GM23338 (cell line): ENCODE measurements at regions not wholly inside any gene's neighbourhood (a gene's known extent, or its start where the extent isn't known, plus 50 kb on each side); places are given as distances from the start of the nearest gene placed in this dataset.

Source experiments
- ATAC-seq: fragments of 200-7000 bp; cut with Tn5 transposase; 3 replicates; pipeline ENCODE4 v1.9.1; 2020
- DNase-seq: peaks from one replicate; pipeline ENCODE4 v3.0.0-alpha.2; 2015; ENCODE audit warnings: low spot score
- H2AFZ ChIP-seq: fragments of 200-600 bp; sonication (generic); 2 replicates; pipeline ENCODE4 v1.8.0; 2016; ENCODE audit warnings: antibody characterized with exemption, mild to moderate bottlenecking, moderate library complexity
- H3F3A ChIP-seq: fragments of 200-600 bp; sonication (generic); replicated peaks from 2 replicates; pipeline ENCODE4 v1.8.0; 2017; ENCODE audit warnings: antibody characterized with exemption, mixed run types, low read depth
- H3K27ac ChIP-seq: fragments of 200-600 bp; sonication (generic); 2 replicates; pipeline ENCODE4 v1.6.1; 2016; ENCODE audit warnings: low read depth
- H3K27me3 ChIP-seq: fragments of 200-600 bp; sonication (generic); 2 replicates; pipeline ENCODE4 v1.8.0; 2016; ENCODE audit warnings: mild to moderate bottlenecking, mixed run types, moderate library complexity; ENCODE audit not compliant: insufficient read depth
- H3K36me3 ChIP-seq: fragments of 200-600 bp; sonication (generic); 2 replicates; pipeline ENCODE4 v1.8.0; 2016; ENCODE audit warnings: mild to moderate bottlenecking; ENCODE audit not compliant: insufficient read depth
- H3K4me1 ChIP-seq: fragments of 200-600 bp; sonication (generic); 2 replicates; pipeline ENCODE4 v1.8.0; 2016; ENCODE audit warnings: mild to moderate bottlenecking, moderate library complexity; ENCODE audit not compliant: insufficient read depth
- H3K4me2 ChIP-seq: fragments of 200-600 bp; sonication (generic); 2 replicates; pipeline ENCODE4 v1.7.1; 2017; ENCODE audit warnings: mixed run types
- H3K4me3 ChIP-seq: fragments of 200-600 bp; sonication (generic); 2 replicates; pipeline ENCODE4 v1.6.1; 2016; ENCODE audit warnings: mixed run types
- H3K79me2 ChIP-seq: fragments of 200-600 bp; sonication (generic); replicated peaks from 2 replicates; pipeline ENCODE4 v1.8.0; 2017; ENCODE audit warnings: mild to moderate bottlenecking; ENCODE audit not compliant: insufficient read depth
- H3K9me2 ChIP-seq: fragments of 200-600 bp; sonication (generic); 2 replicates; pipeline ENCODE4 v1.8.0; 2017; ENCODE audit not compliant: insufficient read depth
- H4K20me1 ChIP-seq: fragments of 200-600 bp; sonication (generic); replicated peaks from 2 replicates; pipeline ENCODE4 v1.8.0; 2017; ENCODE audit warnings: mild to moderate bottlenecking; ENCODE audit not compliant: insufficient read depth
- H3K27ac Mint-ChIP-seq: 2 replicates; pipeline ENCODE4 v1.8.0; 2020; ENCODE audit warnings: inconsistent platforms, mild to moderate bottlenecking, moderate library complexity, mixed read lengths
- H3K27me3 Mint-ChIP-seq: 3 replicates; pipeline ENCODE4 v1.8.0; 2022; ENCODE audit warnings: low read depth, mild to moderate bottlenecking, moderate library complexity, mixed read lengths, inconsistent platforms; ENCODE audit not compliant: insufficient read depth, poor library complexity
- H3K36me3 Mint-ChIP-seq: 3 replicates; pipeline ENCODE4 v1.8.0; 2021; ENCODE audit warnings: low read depth, mild to moderate bottlenecking, inconsistent platforms, moderate library complexity, mixed read lengths
- H3K4me1 Mint-ChIP-seq: 3 replicates; pipeline ENCODE4 v1.8.0; 2020; ENCODE audit warnings: mild to moderate bottlenecking, inconsistent platforms, mixed read lengths
- H3K4me3 Mint-ChIP-seq: 3 replicates; pipeline ENCODE4 v1.8.0; 2021; ENCODE audit warnings: moderate library complexity, mild to moderate bottlenecking, inconsistent platforms, mixed read lengths
- H3K9me3 Mint-ChIP-seq: 3 replicates; pipeline ENCODE4 v1.8.0; 2020; ENCODE audit warnings: moderate library complexity, mild to moderate bottlenecking, inconsistent platforms, mixed read lengths
- CREB1 ChIP-seq: fragments of 250-450 bp; sonication (Bioruptor Pico); IDR thresholded peaks from 2 replicates; pipeline ENCODE4 v1.5.0; 2020; ENCODE audit warnings: low read depth, mild to moderate bottlenecking, moderate library complexity
- EZH2phosphoT487 ChIP-seq: fragments of 200-600 bp; sonication (generic); IDR thresholded peaks from one replicate; pipeline ENCODE4 v1.8.1; 2018; ENCODE audit warnings: antibody characterized with exemption; ENCODE audit not compliant: unreplicated experiment
- NANOG ChIP-seq: IDR thresholded peaks from 2 replicates; pipeline ENCODE4 v1.6.1; 2016; ENCODE audit warnings: antibody characterized with exemption, borderline replicate concordance
- STAT1 ChIP-seq: IDR thresholded peaks from one replicate; pipeline ENCODE4 v1.6.1; 2016; ENCODE audit warnings: antibody characterized with exemption; ENCODE audit not compliant: unreplicated experiment
- ZNF331 ChIP-seq: fragments of 250-450 bp; sonication (Bioruptor Pico); IDR thresholded peaks from 2 replicates; pipeline ENCODE4 v1.5.0; 2020; ENCODE audit warnings: low read depth, mild to moderate bottlenecking, moderate library complexity
- TF ChIP-seq, protein P1 (sequence below): IDR thresholded peaks from 2 replicates; pipeline ENCODE4 v1.6.1; 2016; ENCODE audit warnings: antibody characterized with exemption
- TF ChIP-seq, protein P2 (sequence below): fragments of 250-450 bp; sonication (Bioruptor Pico); IDR thresholded peaks from 2 replicates; pipeline ENCODE4 v1.5.0; 2020; ENCODE audit warnings: mild to moderate bottlenecking, moderate library complexity

DNA sequence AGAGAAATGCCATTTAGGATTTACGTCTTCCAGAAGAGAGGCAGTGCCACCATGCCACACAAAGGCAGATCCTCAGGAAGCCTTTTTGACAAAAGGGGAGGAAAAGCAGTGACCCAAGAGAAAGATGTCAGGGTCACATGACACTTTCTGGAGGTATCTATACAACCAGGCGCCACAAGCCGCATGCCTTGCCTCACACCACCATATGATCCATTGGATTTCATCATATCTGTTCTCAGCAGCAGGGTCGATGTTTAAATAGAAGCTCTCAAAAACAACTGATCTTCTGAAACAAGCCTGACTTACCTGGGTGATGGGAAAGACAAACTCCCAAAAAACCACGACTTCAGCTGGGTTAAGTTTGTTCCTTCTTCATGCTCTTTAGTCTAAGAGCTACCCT lies 52.5 kb upstream of the UNC5B start:
- no peak overlapping the region for H3K4me2 ChIP-seq
- H3K4me1 Mint-ChIP-seq, result no peaks in the 10 kb centered on the region
- H3K4me3 ChIP-seq, result no peak overlapping the region
- peaks cover 30% of the 10 kb centered on the region for H3K9me2 ChIP-seq
- no peak overlapping the region for H2AFZ ChIP-seq
- no peaks in the 10 kb centered on the region for H3K4me1 ChIP-seq
- no peak for DNase-seq
- no peak overlapping the region for H3K27ac Mint-ChIP-seq
- no peaks in the 10 kb centered on the region for H3K79me2 ChIP-seq
- H3K36me3 Mint-ChIP-seq, result no peaks in the 10 kb centered on the region
- H3K4me3 Mint-ChIP-seq, result no peak overlapping the region
- H3K9me3 Mint-ChIP-seq, result no peaks in the 10 kb centered on the region; the same call in 2 of the 3 replicates
- H3K36me3 ChIP-seq, result no peaks in the 10 kb centered on the region
- peaks cover 6% of the 10 kb centered on the region for H3K27me3 Mint-ChIP-seq
- no peaks in the 10 kb centered on the region for H4K20me1 ChIP-seq
- H3K27me3 ChIP-seq, result no peaks in the 10 kb centered on the region
- H3K27ac ChIP-seq, result no peak overlapping the region
- ATAC-seq, result no peak
- TF ChIP-seq EZH2phosphoT487, result no peak
- TF ChIP-seq CREB1 (CRISPR knock-in tag), result no peak
- no peaks in the 10 kb centered on the region for H3F3A ChIP-seq

DNA sequence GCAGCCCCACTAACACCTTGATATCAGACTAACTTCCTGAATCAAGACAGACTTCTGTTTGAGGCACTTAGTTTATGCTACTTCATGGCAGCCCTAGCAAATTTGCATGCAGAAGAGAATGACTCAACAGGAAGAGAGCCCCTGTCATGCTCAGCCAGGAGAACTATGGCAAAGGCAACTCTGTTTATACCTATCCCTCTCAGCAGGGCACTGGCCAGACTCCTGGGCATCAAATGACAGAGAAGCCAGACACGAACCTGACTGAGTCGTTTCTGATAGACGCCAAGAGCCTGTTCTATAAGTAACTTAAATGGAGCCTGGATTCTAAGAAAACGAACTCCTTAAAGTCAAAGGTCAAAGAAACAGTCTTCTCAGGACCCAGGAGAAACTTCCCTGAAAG lies 50.9 kb upstream of the UNC5B start:
- no peak for ATAC-seq
- H3K27me3 ChIP-seq, result no peaks in the 10 kb centered on the region
- TF ChIP-seq ZNF331 (CRISPR knock-in tag) (no peak), STAT1 (no peak), NANOG (no peak), EZH2phosphoT487 (no peak)
- TF ChIP-seq, protein P1, sequence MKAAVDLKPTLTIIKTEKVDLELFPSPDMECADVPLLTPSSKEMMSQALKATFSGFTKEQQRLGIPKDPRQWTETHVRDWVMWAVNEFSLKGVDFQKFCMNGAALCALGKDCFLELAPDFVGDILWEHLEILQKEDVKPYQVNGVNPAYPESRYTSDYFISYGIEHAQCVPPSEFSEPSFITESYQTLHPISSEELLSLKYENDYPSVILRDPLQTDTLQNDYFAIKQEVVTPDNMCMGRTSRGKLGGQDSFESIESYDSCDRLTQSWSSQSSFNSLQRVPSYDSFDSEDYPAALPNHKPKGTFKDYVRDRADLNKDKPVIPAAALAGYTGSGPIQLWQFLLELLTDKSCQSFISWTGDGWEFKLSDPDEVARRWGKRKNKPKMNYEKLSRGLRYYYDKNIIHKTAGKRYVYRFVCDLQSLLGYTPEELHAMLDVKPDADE, result no peak
- TF ChIP-seq, protein P2, sequence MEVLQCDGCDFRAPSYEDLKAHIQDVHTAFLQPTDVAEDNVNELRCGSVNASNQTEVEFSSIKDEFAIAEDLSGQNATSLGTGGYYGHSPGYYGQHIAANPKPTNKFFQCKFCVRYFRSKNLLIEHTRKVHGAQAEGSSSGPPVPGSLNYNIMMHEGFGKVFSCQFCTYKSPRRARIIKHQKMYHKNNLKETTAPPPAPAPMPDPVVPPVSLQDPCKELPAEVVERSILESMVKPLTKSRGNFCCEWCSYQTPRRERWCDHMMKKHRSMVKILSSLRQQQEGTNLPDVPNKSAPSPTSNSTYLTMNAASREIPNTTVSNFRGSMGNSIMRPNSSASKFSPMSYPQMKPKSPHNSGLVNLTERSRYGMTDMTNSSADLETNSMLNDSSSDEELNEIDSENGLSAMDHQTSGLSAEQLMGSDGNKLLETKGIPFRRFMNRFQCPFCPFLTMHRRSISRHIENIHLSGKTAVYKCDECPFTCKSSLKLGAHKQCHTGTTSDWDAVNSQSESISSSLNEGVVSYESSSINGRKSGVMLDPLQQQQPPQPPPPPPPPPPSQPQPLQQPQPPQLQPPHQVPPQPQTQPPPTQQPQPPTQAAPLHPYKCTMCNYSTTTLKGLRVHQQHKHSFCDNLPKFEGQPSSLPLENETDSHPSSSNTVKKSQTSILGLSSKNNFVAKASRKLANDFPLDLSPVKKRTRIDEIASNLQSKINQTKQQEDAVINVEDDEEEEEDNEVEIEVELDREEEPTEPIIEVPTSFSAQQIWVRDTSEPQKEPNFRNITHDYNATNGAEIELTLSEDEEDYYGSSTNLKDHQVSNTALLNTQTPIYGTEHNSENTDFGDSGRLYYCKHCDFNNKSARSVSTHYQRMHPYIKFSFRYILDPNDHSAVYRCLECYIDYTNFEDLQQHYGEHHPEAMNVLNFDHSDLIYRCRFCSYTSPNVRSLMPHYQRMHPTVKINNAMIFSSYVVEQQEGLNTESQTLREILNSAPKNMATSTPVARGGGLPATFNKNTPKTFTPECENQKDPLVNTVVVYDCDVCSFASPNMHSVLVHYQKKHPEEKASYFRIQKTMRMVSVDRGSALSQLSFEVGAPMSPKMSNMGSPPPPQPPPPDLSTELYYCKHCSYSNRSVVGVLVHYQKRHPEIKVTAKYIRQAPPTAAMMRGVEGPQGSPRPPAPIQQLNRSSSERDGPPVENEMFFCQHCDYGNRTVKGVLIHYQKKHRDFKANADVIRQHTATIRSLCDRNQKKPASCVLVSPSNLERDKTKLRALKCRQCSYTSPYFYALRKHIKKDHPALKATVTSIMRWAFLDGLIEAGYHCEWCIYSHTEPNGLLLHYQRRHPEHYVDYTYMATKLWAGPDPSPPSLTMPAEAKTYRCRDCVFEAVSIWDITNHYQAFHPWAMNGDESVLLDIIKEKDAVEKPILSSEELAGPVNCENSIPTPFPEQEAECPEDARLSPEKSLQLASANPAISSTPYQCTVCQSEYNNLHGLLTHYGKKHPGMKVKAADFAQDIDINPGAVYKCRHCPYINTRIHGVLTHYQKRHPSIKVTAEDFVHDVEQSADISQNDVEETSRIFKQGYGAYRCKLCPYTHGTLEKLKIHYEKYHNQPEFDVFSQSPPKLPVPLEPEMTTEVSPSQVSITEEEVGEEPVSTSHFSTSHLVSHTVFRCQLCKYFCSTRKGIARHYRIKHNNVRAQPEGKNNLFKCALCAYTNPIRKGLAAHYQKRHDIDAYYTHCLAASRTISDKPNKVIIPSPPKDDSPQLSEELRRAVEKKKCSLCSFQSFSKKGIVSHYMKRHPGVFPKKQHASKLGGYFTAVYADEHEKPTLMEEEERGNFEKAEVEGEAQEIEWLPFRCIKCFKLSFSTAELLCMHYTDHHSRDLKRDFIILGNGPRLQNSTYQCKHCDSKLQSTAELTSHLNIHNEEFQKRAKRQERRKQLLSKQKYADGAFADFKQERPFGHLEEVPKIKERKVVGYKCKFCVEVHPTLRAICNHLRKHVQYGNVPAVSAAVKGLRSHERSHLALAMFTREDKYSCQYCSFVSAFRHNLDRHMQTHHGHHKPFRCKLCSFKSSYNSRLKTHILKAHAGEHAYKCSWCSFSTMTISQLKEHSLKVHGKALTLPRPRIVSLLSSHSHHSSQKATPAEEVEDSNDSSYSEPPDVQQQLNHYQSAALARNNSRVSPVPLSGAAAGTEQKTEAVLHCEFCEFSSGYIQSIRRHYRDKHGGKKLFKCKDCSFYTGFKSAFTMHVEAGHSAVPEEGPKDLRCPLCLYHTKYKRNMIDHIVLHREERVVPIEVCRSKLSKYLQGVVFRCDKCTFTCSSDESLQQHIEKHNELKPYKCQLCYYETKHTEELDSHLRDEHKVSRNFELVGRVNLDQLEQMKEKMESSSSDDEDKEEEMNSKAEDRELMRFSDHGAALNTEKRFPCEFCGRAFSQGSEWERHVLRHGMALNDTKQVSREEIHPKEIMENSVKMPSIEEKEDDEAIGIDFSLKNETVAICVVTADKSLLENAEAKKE (CRISPR knock-in tag), result no peak

More for the DNA sequence above, 50.9 kb upstream of the UNC5B start:
- Mint-ChIP-seq H3K27me3 (no peaks in the 10 kb centered on the region), H3K36me3 (no peaks in the 10 kb centered on the region), H3K4me3 (no peak overlapping the region), H3K27ac (no peak overlapping the region), H3K9me3 (no peaks in the 10 kb centered on the region), H3K4me1 (no peaks in the 10 kb centered on the region)
- H3K4me2 ChIP-seq, result no peak overlapping the region
- no peak overlapping the region for H2AFZ ChIP-seq
- H3K79me2 ChIP-seq, result no peaks in the 10 kb centered on the region
- H3K4me3 ChIP-seq, result no peak overlapping the region
- H3K4me1 ChIP-seq, result no peaks in the 10 kb centered on the region
- no peaks in the 10 kb centered on the region for H4K20me1 ChIP-seq
- peaks cover 29% of the 10 kb centered on the region for H3K9me2 ChIP-seq
- no peaks in the 10 kb centered on the region for H3F3A ChIP-seq
- no peaks in the 10 kb centered on the region for H3K36me3 ChIP-seq
- DNase-seq, result no peak
- H3K27ac ChIP-seq, result no peak overlapping the region
